Ramos (cell line): ENCODE measurements at regions not wholly inside any gene's neighbourhood (a gene's known extent, or its start where the extent isn't known, plus 50 kb on each side); places are given as distances from the start of the nearest gene placed in this dataset.
"Not testable (repeated sequence)": the region's sequence is repeated elsewhere in the genome, so short reads cannot be mapped to it uniquely, and the experiment has no call there.

Source experiments
- in situ Hi-C: fragments of 300-500 bp; cut with MboI; formaldehyde crosslinking; loops from one replicate; pipeline ENCODE4 v1.14.3; 2022; ENCODE audit warnings: low sequenced_read_pairs; ENCODE audit not compliant: unreplicated experiment

GRCh38 chr3:70519913-70520659, 207.6 kb upstream of the MDFIC2 start:
- in situ Hi-C loops, result no loop called here

DNA sequence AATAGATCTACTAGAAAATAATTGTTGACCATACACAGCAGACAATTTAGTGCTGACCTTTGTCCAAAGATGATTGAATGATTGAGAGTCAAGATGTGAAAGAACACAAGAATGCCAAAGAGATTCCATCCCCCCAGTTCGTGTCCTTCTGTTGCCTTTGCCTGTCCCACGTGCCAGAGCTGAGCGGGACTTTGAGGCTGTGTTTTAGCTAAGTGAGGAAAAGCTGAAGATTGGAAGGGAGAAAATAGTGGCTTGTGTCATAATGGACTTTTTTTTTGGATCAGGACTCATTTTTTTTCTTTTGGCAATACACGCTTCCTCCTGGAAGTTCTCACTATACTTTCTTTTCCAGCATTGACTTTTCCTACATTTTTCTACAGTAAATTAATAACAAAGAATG, 206.6 kb upstream of the MDFIC2 start:
- in situ Hi-C loops, result no loop called here

DNA sequence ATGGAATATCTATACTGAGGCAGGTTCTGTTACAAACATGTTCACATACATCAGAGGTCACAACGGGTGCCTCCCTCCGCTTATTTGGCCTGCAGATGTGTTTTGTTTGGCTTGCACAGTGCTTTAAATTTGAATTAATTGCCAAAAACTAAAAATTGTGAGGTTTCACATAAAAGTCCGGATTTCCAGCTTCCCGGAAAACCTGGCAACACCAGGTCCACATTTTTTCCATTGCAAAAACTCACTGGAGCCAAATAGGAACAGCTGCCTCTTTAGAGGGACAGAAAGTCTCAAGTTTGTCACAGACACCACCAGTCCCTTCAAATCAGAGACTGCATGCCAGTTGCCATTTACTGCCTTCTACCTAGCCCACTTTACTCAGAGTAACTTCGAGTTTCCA, 205.9 kb upstream of the MDFIC2 start:
- in situ Hi-C loops, result no loop called here

DNA sequence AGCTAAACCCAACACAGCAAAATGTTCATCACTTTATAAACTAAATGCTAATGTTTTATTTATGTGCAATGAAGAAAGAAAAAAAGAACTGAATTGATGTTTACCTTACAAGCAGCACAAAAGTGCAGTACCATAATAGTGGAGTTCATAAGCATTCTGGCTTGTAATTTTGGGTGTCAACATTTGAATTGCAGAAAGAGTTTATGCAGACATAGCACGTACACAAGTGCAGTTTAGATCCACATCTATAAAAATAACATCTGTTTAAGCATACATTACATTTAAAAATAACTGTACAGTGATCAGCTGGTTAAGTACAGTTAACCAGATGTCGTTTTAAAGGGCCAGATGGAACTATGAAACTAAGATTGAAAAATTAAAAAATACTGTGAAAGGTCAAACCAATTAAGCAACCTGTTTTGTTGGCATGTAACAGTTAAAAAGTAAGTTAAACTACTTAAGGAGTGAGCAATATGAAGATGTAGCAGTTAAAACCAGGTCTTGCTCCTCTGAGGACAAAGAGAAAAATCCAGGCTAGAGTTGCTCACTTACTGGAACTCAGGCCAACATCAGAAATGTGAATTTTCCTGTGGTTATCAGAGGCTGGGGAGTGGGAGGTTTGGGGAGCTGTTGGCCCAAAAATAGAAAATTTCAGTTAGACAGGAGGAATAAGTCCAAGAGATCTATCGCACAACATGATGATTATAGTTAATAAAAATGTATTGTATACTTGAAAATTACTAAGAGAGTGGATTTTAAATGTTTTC, 204.9 kb upstream of the MDFIC2 start:
- in situ Hi-C loops, result no loop called here

DNA sequence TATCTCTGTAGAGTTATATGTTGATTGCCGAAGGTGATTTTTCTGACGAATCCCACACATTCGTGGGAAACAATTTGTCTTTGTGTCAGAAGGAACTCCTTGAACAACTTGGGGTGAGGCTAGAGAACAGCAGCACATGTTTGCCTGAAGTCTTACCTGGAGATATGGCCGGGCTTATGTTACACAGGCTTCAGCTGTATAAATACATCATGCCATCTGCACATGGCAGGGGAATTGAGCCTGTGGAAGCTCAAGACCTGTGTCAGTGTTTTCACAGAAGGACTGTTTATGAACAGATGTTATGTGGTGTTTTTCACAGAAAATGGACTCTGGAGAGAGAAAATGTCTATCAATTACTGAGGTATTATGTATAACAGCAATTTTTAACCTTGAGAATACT, 203.6 kb upstream of the MDFIC2 start:
- in situ Hi-C loops, result no loop called here

DNA sequence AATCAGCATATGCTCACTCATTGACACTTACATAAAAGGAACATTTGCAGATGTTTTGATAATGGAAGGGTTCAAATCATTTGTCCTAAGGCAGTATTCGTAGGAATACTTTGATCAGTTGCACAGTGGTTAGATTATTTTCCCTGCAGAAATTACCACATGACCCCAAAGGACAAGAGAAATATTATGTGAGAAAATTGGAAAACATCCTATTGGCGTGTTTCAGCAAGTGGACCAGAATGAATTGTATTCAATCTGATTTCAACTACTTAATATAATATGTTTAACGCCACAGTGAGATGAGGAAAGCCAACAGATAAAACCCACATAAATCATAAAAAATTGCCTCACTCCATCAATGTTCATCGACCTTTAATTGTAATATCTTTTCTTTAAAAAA, 195.0 kb upstream of the MDFIC2 start:
- in situ Hi-C loops, result no loop called here

GRCh38 chr3:70506775-70507174, 194.3 kb upstream of the MDFIC2 start:
- in situ Hi-C loops, result no loop called here

- in situ Hi-C loops, result no loop called here
Measured at GRCh38 chr3:70501561-70501960, 189.1 kb upstream of the MDFIC2 start.

- in situ Hi-C loops, result no loop called here
Measured at GRCh38 chr3:70488816-70489215, 176.4 kb upstream of the MDFIC2 start.

- in situ Hi-C loops, result no loop called here
Measured at GRCh38 chr3:70488131-70488530, 175.7 kb upstream of the MDFIC2 start.

- in situ Hi-C loops, result no loop called here
Measured at GRCh38 chr3:70486414-70487017, 174.1 kb upstream of the MDFIC2 start.

DNA sequence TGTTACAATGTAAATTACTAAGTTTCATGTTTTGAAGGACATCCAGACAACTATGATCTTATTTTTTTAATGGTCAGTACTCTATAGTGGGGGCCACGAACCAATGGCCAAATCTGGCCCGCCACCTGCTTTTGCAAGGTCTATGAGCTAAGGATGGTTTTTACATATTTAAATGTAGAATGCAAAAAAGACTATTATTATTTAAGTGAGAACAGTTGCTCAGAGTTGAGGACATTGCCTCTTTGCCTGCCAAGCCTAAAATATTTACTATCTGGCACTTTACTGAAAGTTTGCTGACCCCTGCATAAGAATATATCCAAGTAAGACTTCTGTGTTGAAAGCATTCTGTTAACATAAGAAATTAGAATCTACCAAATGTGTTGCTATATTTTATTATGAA, 163.7 kb upstream of the MDFIC2 start:
- in situ Hi-C loops, result no loop called here

DNA sequence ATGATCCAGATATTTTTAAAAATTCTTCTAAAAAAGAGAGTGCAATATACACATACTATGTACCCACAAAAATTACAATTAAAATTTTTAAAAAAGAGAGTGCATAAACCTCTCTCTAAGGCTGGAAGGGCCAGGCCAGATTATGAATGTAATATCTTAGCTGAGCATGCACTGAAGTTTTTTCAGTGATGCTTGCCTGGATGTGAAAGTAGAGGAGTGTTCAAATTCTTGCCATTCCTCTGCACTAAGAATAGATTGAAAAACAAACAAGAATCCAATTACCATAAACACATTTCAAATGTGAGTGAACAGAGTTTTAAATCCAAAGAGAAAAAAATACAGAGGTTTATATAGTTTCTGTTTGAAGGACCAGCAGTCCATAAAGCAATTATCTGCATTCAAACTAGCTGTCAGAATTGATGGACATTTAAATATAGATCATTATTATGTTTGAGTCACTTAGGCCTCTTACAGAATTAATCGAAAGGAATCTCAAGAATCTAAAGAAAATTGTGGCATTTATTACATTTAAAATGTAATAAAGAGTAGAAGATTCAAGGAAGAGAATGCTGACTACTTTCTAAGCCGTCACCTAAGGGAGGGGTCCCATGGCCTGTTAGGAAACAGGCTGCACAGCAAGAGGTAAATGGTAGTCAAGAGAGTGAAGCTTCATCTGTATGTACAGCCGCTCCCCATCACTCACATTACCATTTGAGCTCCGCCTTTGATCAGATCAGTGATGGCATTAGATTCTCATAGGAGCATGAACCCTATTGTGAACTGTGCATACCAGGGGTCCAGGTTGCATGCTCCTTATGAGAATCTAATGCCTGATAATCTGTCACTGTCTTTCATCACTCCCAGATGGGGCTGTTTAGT, 159.3 kb upstream of the MDFIC2 start:
- in situ Hi-C loops, result no loop called here

DNA sequence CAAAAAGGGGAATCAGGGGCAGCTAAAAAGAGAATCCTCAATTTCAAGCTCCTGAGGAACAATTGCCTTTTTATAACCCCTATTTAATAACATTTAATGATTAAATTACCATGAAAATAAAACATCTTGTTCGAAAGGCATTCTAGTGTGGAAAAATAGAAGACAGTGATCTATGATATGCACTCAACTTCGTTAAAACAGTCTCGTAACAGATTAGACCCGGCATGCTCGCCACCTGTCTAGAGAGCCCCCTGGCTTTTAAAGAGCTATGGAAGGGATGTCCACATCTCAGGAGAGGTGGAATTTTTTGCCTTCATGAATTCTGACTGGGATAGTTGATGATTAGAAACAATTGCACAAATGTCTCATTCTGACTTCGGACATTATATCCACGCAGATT, 153.7 kb upstream of the MDFIC2 start:
- in situ Hi-C loops, result no loop called here

DNA sequence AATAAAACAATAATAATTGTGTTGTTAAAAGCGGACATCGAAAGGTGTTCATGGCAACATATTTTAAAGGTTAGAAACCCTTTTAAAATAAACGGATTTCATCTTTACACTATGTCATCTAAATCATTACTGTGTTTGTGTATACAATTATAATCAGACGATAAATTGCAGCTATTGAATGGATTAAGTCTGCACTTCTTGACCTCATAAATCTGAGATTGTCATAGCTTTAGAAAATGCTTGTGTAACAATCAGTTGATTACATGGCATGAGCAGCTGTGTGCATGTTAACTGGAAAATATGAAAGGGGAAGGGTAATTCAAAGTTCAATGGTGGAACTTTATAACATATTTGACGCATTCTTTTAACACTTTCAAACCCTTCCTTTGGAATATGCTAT, 152.4 kb upstream of the MDFIC2 start:
- in situ Hi-C loops, result no loop called here

DNA sequence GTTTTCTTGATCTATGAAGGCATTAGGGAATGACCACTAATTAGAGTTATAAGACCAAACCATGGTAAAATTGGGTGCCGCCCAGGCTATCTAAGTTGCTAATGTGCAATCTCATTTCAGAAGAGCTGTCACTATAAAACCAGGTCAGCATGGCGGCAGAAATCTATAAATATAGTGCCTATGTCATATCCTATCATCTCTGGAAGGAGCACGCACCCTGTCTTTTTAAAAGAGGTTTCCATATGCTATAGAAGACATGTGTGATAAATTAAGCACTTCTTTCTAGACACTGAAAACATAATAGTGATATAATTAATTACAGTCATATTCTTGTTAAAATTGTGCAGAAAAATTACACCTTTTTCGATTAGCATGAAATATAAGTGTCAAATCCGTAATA, 152.0 kb upstream of the MDFIC2 start:
- in situ Hi-C loops, result no loop called here

- in situ Hi-C loops, result not testable (repeated sequence)
Measured at GRCh38 chr3:70450220-70450619, 137.8 kb upstream of the MDFIC2 start.

DNA sequence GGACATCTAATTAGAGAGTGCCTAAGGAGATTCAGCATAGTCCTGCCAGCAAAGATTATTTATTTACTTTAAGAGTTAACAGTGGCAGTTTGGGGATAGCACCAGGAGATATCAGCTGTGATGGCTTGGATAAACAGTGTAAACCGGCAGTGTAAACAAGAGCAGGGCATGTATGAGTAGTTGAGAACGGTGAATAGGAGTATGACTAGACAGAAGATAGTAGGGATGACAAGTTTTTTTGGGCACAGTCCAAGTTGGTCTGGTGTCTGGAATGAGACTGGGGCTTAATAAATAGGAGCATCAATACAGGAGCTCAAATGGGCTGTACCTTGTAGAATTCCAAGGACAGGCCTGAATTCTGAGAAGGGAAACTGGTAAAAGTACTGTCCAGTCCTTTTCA, 123.0 kb upstream of the MDFIC2 start:
- in situ Hi-C loops, result not testable (repeated sequence)

GRCh38 chr3:70433091-70433490, 120.7 kb upstream of the MDFIC2 start:
- in situ Hi-C loops, result no loop called here

DNA sequence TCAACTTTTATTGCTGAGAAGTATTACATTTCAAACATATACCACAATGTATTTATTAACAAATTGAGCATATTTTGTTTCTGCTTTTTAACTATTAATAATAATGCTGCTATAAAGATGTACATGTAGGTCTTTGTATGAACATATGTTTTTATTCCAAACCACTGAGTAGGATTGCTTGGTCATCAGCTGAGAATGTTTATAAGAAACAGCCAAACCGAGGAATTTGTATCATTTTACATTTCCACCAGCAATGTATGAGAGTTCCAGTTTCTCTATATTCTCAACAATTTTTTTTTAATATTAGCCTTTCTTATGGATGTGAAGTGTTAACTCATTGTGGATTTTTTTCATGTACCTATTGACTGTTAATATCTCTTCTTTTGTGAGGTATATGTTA, 119.5 kb upstream of the MDFIC2 start:
- in situ Hi-C loops, result no loop called here

DNA sequence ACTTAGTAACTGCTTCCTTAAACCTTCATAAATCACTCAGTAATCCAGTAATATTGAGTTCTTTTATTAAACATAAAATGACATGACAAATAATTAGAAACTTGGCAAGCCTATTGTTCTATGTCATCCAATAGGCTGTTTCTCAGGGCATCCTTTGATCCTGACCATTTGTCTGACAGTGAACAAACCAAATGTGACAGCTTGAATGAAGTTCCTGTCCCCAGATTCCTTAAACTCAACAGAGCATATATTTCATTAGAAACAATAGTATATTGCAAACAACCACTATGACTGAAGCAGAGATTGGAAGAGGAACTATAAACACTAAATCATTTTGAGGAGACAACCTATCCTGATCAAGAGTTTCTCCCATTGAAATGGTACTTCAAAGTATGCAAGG, 113.6 kb upstream of the MDFIC2 start:
- in situ Hi-C loops, result no loop called here
